Chondrocyte (in vitro differentiated cells): ENCODE measurements at regions not wholly inside any gene's neighbourhood (a gene's known extent, or its start where the extent isn't known, plus 50 kb on each side); places are given as distances from the start of the nearest gene placed in this dataset.
"Not testable (repeated sequence)": the region's sequence is repeated elsewhere in the genome, so short reads cannot be mapped to it uniquely, and the experiment has no call there.

Experiments used
- DNase-seq: peaks from one replicate; pipeline ENCODE4 v3.0.0; 2021; ENCODE audit warnings: mixed read lengths, low spot score
- H3K27ac Mint-ChIP-seq: one replicate; pipeline ENCODE4 v1.8.0; 2021; ENCODE audit warnings: mild to moderate bottlenecking, moderate library complexity, mixed read lengths; ENCODE audit not compliant: unreplicated experiment
- H3K27me3 Mint-ChIP-seq: 2 replicates; pipeline ENCODE4 v1.8.0; 2021; ENCODE audit warnings: low read depth, mixed read lengths
- H3K36me3 Mint-ChIP-seq: 2 replicates; pipeline ENCODE4 v1.8.0; 2021; ENCODE audit warnings: low read depth, mixed read lengths
- H3K4me1 Mint-ChIP-seq: 2 replicates; pipeline ENCODE4 v1.8.0; 2021; ENCODE audit warnings: low read depth, mild to moderate bottlenecking, mixed read lengths
- H3K4me3 Mint-ChIP-seq: one replicate; pipeline ENCODE4 v1.8.0; 2021; ENCODE audit warnings: mild to moderate bottlenecking, moderate library complexity, mixed read lengths; ENCODE audit not compliant: unreplicated experiment
- H3K9me3 Mint-ChIP-seq: 2 replicates; pipeline ENCODE4 v1.8.0; 2021; ENCODE audit warnings: low read depth, mixed read lengths
- TF ChIP-seq, protein P1 (sequence below): fragments of 200-600 bp; sonication (generic); IDR thresholded peaks from 2 replicates; pipeline ENCODE4 v1.5.0; 2021; ENCODE audit warnings: antibody characterized with exemption, mild to moderate bottlenecking, moderate library complexity

DNA sequence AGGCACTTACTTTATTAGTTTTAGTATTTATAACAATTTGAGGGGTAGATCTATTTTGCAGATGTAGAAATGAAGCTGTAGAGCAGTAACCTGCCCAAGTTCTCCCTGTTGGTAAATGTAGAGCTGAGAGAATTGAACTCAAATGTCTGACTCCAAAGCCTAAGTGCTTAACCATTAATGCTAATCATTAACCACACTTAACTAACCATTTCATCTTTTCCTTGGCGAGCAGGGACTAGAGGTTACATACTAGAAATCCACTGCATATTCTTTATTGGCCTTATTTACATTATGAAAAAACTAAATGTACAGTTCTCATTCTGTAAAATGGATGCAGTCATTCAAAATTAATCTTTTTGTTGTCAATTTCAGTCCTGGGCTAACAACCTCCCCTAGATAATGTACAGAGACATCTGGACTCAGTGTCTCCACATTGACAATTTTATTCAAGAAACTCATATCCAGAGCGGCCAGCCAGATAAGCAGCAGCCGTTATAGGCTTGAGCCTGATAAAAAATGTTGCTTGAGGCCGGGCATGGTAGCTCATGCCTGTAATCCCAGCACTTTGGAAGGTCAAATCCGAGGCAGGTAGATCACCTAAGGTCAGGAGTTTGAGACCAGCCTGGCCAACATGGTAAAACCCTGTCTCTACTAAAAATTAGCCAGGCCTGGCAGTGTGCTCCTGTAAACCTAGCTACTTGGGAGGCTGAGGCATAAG lies 76.7 kb upstream of the PICALM start:
- TF ChIP-seq, protein P1, sequence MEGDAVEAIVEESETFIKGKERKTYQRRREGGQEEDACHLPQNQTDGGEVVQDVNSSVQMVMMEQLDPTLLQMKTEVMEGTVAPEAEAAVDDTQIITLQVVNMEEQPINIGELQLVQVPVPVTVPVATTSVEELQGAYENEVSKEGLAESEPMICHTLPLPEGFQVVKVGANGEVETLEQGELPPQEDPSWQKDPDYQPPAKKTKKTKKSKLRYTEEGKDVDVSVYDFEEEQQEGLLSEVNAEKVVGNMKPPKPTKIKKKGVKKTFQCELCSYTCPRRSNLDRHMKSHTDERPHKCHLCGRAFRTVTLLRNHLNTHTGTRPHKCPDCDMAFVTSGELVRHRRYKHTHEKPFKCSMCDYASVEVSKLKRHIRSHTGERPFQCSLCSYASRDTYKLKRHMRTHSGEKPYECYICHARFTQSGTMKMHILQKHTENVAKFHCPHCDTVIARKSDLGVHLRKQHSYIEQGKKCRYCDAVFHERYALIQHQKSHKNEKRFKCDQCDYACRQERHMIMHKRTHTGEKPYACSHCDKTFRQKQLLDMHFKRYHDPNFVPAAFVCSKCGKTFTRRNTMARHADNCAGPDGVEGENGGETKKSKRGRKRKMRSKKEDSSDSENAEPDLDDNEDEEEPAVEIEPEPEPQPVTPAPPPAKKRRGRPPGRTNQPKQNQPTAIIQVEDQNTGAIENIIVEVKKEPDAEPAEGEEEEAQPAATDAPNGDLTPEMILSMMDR: no peak
- no peak overlapping the region for H3K4me3 Mint-ChIP-seq
- H3K27me3 Mint-ChIP-seq: no peaks in the 10 kb centered on the region
- no peak for DNase-seq
- no peaks in the 10 kb centered on the region for H3K9me3 Mint-ChIP-seq
- peaks cover 57% of the 10 kb centered on the region for H3K4me1 Mint-ChIP-seq
- H3K36me3 Mint-ChIP-seq: no peaks in the 10 kb centered on the region
- H3K27ac Mint-ChIP-seq: no peak overlapping the region

DNA sequence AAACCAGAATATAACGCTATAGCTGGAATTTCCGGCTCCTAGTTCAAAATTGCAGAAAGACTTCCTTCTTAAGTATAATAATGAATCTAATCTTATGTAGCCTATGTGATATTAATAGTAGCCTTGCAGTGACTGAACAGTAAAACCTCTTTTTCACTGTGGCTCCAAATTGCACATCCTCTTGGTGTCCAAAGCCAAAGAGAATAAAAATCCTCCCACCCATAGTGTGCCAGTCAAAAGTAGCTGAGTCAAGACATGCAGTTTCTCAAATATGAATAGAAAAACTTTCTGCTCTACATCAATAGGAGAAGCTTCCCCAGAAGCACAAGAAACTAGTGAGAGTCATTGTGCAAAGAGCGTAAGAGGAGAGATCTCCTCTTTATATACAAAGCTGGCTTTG lies 76.0 kb upstream of the PICALM start:
- Mint-ChIP-seq H3K9me3 (no peaks in the 10 kb centered on the region), H3K27me3 (no peaks in the 10 kb centered on the region), H3K36me3 (no peaks in the 10 kb centered on the region), H3K4me3 (no peak overlapping the region), H3K4me1 (peaks cover 51% of the 10 kb centered on the region), H3K27ac (peak overlapping the region; percentile 6)
- no peak for DNase-seq
- TF ChIP-seq, protein P1: no peak

DNA sequence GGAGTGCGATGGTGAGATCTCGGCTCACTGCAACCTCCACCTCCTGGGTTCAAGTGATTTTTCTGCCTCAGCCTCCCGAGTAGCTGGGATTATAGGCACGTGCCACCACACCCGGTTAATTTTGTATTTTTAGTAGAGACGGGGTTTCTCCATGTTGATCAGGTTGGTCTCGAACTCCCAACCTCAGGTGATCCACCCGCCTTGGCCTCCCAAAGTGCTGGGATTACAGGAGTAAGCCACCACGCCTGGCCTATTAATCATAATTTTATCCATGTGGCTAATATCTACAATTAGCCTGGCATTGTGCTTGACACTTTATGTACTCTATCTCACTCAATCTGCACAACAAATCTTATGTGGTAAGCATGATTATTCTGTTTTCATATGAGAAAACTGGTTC lies 75.2 kb upstream of the PICALM start:
- H3K27me3 Mint-ChIP-seq, H3K36me3 Mint-ChIP-seq, DNase-seq, H3K4me3 Mint-ChIP-seq, H3K9me3 Mint-ChIP-seq, H3K27ac Mint-ChIP-seq: not testable (repeated sequence)
- H3K4me1 Mint-ChIP-seq: peaks cover 49% of the 10 kb centered on the region

DNA sequence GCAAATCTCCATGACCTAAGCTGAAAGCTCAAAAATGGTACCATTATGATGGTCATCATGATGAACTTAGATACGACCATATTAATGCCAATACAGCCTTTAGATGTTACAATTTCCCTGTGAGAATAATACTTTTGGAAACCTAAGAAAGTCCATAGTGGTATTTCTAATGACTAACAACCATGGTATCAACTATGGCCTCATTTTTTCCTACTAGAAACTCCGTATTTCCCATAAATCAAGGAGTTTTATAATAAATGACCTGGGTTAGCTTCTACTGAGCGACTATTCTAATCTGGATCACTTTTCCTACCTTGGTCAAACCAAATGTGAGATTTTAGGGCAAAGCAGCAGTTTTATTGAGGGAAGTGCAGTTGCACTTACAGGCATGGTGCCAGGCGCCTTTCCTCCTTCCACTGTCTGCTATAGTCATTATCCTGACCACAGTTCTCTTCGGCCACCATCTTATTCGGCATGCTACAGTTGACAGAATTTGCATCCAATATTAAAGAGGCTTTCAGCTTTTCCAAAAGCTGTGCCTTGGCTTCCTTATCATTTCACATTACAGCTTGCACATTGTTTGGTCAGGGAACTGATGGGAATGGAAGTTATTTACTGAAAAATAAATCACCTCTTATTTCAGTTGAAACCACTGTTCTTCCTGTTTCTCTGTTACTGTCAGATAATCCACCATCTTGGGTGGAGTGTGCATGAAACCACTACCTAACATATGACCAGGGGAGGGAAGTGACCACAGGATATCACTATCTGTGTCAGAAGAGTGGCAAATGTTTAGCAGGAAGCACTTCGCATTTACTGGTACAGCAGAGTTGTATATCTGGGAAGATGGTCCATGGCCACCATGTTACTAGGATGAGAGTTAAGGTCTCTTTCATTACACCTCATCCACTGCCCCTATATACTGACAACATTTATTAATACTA lies 74.5 kb upstream of the PICALM start:
- Mint-ChIP-seq H3K4me3 (no peak overlapping the region), H3K9me3 (no peaks in the 10 kb centered on the region), H3K27ac (no peak overlapping the region), H3K4me1 (peaks cover 47% of the 10 kb centered on the region), H3K36me3 (no peaks in the 10 kb centered on the region), H3K27me3 (no peaks in the 10 kb centered on the region)
- DNase-seq: no peak
- TF ChIP-seq, protein P1: no peak

DNA sequence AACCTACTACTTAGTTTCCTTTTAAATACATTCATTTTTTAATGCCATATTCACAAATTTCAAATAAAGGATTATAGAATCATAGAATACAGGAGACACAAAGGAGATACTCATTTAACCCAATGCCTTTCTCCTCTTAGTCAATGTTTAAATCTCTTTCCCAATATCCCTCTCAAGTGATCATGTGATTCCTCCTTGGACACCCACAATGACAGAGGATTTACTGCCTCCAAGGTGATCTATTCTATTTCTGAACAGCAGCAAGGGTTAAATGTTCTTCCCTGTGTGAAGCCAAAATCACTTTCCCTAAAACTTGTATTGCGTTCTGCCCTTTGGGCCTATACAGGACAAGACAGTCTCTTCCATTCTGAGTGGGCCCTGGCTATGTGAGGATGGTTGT lies 73.3 kb upstream of the PICALM start:
- no peaks in the 10 kb centered on the region for H3K27me3 Mint-ChIP-seq
- no peak overlapping the region for H3K4me3 Mint-ChIP-seq

More for the DNA sequence above, 73.3 kb upstream of the PICALM start:
- TF ChIP-seq, protein P1: no peak
- Mint-ChIP-seq H3K9me3 (no peaks in the 10 kb centered on the region), H3K36me3 (no peaks in the 10 kb centered on the region), H3K4me1 (peaks cover 40% of the 10 kb centered on the region), H3K27ac (no peak overlapping the region)
- no peak for DNase-seq
